Vagina (tissue), 2 donors: ENCODE measurements at regions not wholly inside any gene's neighbourhood (a gene's known extent, or its start where the extent isn't known, plus 50 kb on each side); places are given as distances from the start of the nearest gene placed in this dataset.

ENCODE experiments used
- DNase-seq, 2 donors: peaks; one replicate each; pipeline ENCODE4 v3.0.0-alpha.2; 2017; ENCODE audit errors: extremely low spot score in 2 of 2
- H3K27ac ChIP-seq: fragments of 200-600 bp; sonication (generic); one replicate; pipeline ENCODE4 v1.5.1; 2019
- H3K27me3 ChIP-seq: fragments of 200-600 bp; sonication (generic); one replicate; pipeline ENCODE4 v1.5.1; 2019
- H3K36me3 ChIP-seq, 2 donors: fragments of 200-600 bp; sonication (generic); one replicate each; pipeline ENCODE4 v1.5.1; 2017 to 2019
- H3K4me1 ChIP-seq: fragments of 200-600 bp; sonication (generic); one replicate; pipeline ENCODE4 v1.5.1; 2019
- H3K4me3 ChIP-seq, 2 donors: fragments of 200-600 bp; sonication (generic); 1 replicate in 1 of 2; 2 replicates in 1 of 2; pipeline ENCODE4 v1.5.1; 2016 to 2019
- H3K9me3 ChIP-seq: fragments of 200-600 bp; sonication (generic); one replicate; pipeline ENCODE4 v1.5.1; 2019
- POLR2A ChIP-seq, 2 donors: fragments of 450-650 bp; IDR thresholded peaks; one replicate each; pipeline ENCODE4 v1.6.1; 2017; ENCODE audit warnings: antibody characterized with exemption in 2 of 2, mild to moderate bottlenecking in 2 of 2, moderate library complexity in 2 of 2
- POLR2AphosphoS5 ChIP-seq, 2 donors: sonication (generic); formaldehyde crosslinking; IDR thresholded peaks; one replicate each; pipeline ENCODE4 v1.9.0; 2017; ENCODE audit warnings: antibody characterized with exemption in 2 of 2, mild to moderate bottlenecking in 2 of 2, low read depth in 1 of 2; ENCODE audit not compliant: insufficient read depth in 1 of 2
- intact Hi-C: fragments of 100-400 bp; cut with DNase I; formaldehyde crosslinking; loops from one replicate; pipeline ENCODE4 v1.15.1; 2023
- TF ChIP-seq, protein P1 (sequence below), 3 experiments: fragments of 450-650 bp in 2 of 3; fragments of 200-600 bp in 1 of 3; sonication (generic) in 1 of 3; IDR thresholded peaks; one replicate each; pipeline ENCODE4 v1.5.1; 2017 to 2019; ENCODE audit warnings: antibody characterized with exemption in 3 of 3, mild to moderate bottlenecking in 2 of 3, moderate library complexity in 2 of 3

DNA sequence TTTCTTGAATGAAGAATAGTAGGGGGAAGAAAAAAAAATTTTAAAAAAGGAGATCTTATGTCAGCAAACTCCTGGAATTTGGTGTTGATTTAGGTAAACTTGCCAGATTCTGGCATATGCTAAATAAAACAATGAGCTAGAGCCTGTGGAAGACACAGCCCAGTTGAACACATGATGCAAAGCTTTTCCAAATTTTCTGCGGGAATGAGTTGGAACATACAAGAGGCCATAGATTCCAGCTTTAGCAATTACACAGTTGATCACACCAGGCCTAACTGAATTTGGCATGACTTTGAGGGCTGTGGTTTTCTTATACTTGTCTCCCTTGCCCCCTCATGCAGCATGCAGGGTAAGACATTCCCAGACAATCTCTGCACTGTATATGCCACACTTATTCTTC is 297.0 kb downstream of the SH3GL2 start:
- no peak for TF ChIP-seq POLR2AphosphoS5 (IDR thresholded peaks at IDR 0.05; ENCODE audit: insufficient read depth in 1 of 2, low read depth in 1 of 2)
- TF ChIP-seq, protein P1, sequence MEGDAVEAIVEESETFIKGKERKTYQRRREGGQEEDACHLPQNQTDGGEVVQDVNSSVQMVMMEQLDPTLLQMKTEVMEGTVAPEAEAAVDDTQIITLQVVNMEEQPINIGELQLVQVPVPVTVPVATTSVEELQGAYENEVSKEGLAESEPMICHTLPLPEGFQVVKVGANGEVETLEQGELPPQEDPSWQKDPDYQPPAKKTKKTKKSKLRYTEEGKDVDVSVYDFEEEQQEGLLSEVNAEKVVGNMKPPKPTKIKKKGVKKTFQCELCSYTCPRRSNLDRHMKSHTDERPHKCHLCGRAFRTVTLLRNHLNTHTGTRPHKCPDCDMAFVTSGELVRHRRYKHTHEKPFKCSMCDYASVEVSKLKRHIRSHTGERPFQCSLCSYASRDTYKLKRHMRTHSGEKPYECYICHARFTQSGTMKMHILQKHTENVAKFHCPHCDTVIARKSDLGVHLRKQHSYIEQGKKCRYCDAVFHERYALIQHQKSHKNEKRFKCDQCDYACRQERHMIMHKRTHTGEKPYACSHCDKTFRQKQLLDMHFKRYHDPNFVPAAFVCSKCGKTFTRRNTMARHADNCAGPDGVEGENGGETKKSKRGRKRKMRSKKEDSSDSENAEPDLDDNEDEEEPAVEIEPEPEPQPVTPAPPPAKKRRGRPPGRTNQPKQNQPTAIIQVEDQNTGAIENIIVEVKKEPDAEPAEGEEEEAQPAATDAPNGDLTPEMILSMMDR (IDR thresholded peaks at IDR 0.05) = no peak
- no peak for TF ChIP-seq POLR2A (IDR thresholded peaks at IDR 0.05)
- H3K27ac ChIP-seq = no peak overlapping the region
- no peaks in the 10 kb centered on the region for H3K36me3 ChIP-seq
- no peak overlapping the region for H3K4me3 ChIP-seq
- H3K4me1 ChIP-seq = no peaks in the 10 kb centered on the region
- intact Hi-C loops = no loop called here
- no peak for DNase-seq
- no peaks in the 10 kb centered on the region for H3K9me3 ChIP-seq
- H3K27me3 ChIP-seq = no peaks in the 10 kb centered on the region

DNA sequence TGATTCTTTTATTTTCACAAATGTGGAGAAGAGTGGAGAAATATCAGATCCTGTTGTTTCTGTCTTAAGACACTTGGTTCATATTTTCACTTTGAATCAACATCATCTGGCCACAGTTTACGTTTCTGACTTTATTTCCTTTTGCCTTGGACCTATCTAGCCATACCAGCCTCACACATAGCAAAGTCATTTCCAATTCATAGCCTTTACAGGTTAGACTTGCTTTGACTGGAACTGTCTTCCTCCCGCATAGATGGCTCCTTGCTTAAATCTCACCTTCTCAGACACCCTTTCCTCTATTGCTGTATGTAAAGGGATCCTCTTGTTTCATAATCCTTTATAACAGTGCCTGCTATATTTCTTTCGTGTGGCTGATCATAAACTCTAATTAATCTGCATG is 297.8 kb downstream of the SH3GL2 start:
- Histone ChIP-seq H3K27me3 (no peaks in the 10 kb centered on the region), H3K4me3 (no peak overlapping the region), H3K36me3 (no peaks in the 10 kb centered on the region), H3K27ac (no peak overlapping the region), H3K4me1 (no peaks in the 10 kb centered on the region), H3K9me3 (no peaks in the 10 kb centered on the region)
- TF ChIP-seq, protein P1 (IDR thresholded peaks at IDR 0.05) = no peak
- TF ChIP-seq POLR2A (IDR thresholded peaks at IDR 0.05) (no peak), POLR2AphosphoS5 (IDR thresholded peaks at IDR 0.05; ENCODE audit: insufficient read depth in 1 of 2, low read depth in 1 of 2) (no peak)
- no peak for DNase-seq
- intact Hi-C loops = no loop called here

DNA sequence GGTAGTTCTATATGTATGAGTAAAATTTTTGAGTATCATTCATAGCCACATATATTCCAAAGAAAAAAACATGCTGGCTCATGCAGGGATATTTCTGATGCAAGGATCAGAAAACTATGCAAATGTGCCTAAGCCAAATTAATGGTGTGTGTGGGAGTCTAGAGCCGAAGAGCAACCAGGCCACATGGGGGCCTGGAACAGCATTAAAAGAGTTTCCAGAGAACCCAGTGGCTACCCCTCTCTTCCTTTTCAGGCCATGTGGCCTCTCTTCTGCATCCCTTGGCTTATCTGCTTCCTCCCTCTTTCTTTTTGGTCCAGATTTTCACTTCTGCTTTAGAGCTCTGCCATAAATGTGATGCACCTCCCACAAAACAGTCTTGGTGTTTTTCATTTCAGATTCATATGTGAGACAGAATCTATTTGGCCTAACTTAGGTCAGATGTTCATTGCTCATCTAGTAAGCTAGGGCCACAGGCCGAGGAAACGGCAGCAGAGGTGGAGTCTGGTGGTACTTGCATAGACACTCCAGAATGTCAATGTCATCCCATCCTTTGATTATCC is 300.0 kb downstream of the SH3GL2 start:
- intact Hi-C loops = no loop called here
- Histone ChIP-seq H3K27ac (no peak overlapping the region), H3K4me3 (no peak overlapping the region), H3K9me3 (no peaks in the 10 kb centered on the region), H3K4me1 (no peaks in the 10 kb centered on the region), H3K36me3 (no peaks in the 10 kb centered on the region), H3K27me3 (no peaks in the 10 kb centered on the region)
- TF ChIP-seq POLR2AphosphoS5 (IDR thresholded peaks at IDR 0.05; ENCODE audit: insufficient read depth in 1 of 2, low read depth in 1 of 2) = no peak
- TF ChIP-seq POLR2A (IDR thresholded peaks at IDR 0.05) = no peak
- TF ChIP-seq, protein P1 (IDR thresholded peaks at IDR 0.05) = no peak
- no peak for DNase-seq

DNA sequence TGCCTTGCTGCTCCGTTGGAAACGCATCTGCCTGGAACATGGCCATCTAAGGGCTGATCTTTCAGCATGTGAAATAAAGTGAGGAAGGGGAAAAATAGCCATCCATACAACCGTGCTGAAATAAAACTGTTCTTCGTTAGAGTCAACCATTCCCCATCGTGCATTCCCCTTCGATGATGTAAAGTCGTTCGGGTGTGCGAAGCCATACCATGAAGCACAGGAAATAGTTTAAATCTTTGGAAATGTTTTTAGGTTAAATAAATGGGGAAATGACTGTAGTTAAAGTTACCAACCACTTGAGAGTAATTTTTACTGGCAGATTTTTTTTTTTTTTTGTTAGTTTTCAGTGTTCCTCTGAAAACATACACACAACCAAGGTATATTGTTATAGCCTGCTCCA is 302.5 kb downstream of the SH3GL2 start:
- Histone ChIP-seq H3K36me3 (no peaks in the 10 kb centered on the region), H3K9me3 (no peaks in the 10 kb centered on the region), H3K4me1 (no peaks in the 10 kb centered on the region), H3K4me3 (no peak overlapping the region), H3K27me3 (no peaks in the 10 kb centered on the region), H3K27ac (no peak overlapping the region)
- no peak for DNase-seq
- intact Hi-C loops = no loop called here
- TF ChIP-seq, protein P1 (IDR thresholded peaks at IDR 0.05) = no peak

DNA sequence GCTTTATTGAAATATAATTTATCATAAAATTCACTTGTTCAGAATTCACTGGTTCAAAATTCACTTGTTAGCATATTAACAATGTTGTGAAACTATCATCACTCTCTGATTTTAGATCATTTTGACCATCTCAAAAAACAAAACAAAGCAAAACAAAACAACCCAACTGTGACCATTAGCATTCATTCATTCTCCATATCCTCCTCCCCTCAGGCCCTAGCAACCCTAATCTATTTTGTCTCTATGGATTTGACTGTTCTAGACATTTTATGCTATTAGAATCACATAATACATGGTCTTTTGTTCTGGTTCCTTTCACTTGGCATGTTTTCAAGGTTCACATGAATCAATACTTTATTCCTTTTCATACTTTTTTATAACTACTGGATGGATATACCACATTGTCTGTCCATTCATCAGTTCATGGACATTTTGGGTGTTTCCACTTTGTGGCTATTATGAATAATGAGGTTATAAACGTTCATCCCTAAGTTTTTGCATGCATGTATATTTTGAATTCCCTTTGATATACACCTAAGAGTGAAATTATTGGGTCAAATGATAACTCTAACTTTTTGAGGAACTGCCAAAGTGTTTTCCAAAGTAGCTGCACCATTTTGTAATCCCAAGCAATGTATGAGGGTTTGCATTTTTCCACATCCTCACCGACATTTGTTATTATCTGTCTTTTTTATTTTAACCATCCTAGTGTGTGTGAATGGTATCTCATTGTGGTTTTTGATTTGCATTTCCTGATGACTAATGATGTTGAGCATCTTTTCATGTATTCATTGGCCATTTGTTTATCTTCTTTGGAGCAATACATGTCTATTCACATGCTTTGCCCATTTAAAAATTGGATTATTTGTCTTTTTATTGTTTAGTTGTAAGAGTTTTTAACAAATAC is 304.1 kb downstream of the SH3GL2 start:
- TF ChIP-seq, protein P1 (IDR thresholded peaks at IDR 0.05) = no peak
- TF ChIP-seq POLR2A (IDR thresholded peaks at IDR 0.05) = no peak
- no peak for TF ChIP-seq POLR2AphosphoS5 (IDR thresholded peaks at IDR 0.05; ENCODE audit: insufficient read depth in 1 of 2, low read depth in 1 of 2)
- Histone ChIP-seq H3K27me3 (no peaks in the 10 kb centered on the region), H3K4me1 (no peaks in the 10 kb centered on the region), H3K36me3 (no peaks in the 10 kb centered on the region), H3K4me3 (no peak overlapping the region), H3K27ac (no peak overlapping the region), H3K9me3 (no peaks in the 10 kb centered on the region)
- no peak for DNase-seq
- intact Hi-C loops = no loop called here
